ENCODE measurements at regions not wholly inside any gene's neighbourhood (a gene's known extent, or its start where the extent isn't known, plus 50 kb on each side); places are given as distances from the start of the nearest gene placed in this dataset.

- Histone ChIP-seq H3K27me3 (ENCODE audit: control insufficient read depth, insufficient read depth, low read length) (no peaks in the 10 kb centered on the region), H3K4me3 (ENCODE audit: low read depth, low read length) (no peak overlapping the region), H3K9me3 (ENCODE audit: control insufficient read depth, insufficient read depth, low read length) (no peaks in the 10 kb centered on the region), H3K27ac (ENCODE audit: low read depth, low read length) (peak overlapping the region; percentile 75)
- ChIA-PET CTCF (interaction anchor here (1.1 kb wide), 1 partner anchor 17 kb away, joined by 3 read pairs; no protein-coding TSS in a partner anchor), POLR2A (interaction anchor here (0.5 to 1.8 kb wide), 6 partner anchors 15 to 651 kb away, joined by 3 to 6 read pairs (median 3); partner anchors contain the start of gene RBMS3)
- DNase-seq (ENCODE audit: low read depth, low spot score), result peak; percentile 85
- no peak for TF ChIP-seq CTCF (IDR thresholded peaks at IDR 0.05; ENCODE audit: low read depth, low read length)
These were observed 94.7 kb upstream of the RBMS3 start for GRCh38 chr3:29186131-29186599.

GRCh38 chr3:29186982-29187725 is 93.7 kb upstream of the RBMS3 start:
- ChIA-PET CTCF (interaction anchor here (0.6 to 1.1 kb wide), 2 partner anchors 16 to 651 kb away, joined by 3 read pairs; no protein-coding TSS in a partner anchor), POLR2A (interaction anchor here (0.9 to 1.8 kb wide), 3 partner anchors 20 to 650 kb away, joined by 3 to 6 read pairs (median 4); partner anchors contain the start of gene RBMS3)
- H3K4me3 ChIP-seq (ENCODE audit: low read depth, low read length), result no peak overlapping the region
- H3K27me3 ChIP-seq (ENCODE audit: control insufficient read depth, insufficient read depth, low read length), result no peaks in the 10 kb centered on the region
- H3K27ac ChIP-seq (ENCODE audit: low read depth, low read length), result peak overlapping the region; percentile 75
- H3K9me3 ChIP-seq (ENCODE audit: control insufficient read depth, insufficient read depth, low read length), result no peaks in the 10 kb centered on the region
- peak; percentile 64 for DNase-seq (ENCODE audit: low read depth, low spot score)
- no peak for TF ChIP-seq CTCF (IDR thresholded peaks at IDR 0.05; ENCODE audit: low read depth, low read length)

GRCh38 chr3:29189328-29189727 is 91.5 kb upstream of the RBMS3 start:
- Histone ChIP-seq H3K27me3 (ENCODE audit: control insufficient read depth, insufficient read depth, low read length) (no peaks in the 10 kb centered on the region), H3K4me3 (ENCODE audit: low read depth, low read length) (no peak overlapping the region), H3K9me3 (ENCODE audit: control insufficient read depth, insufficient read depth, low read length) (no peaks in the 10 kb centered on the region), H3K27ac (ENCODE audit: low read depth, low read length) (no peak overlapping the region)
- POLR2A ChIA-PET, result no interaction called here
- CTCF ChIA-PET, result no interaction called here
- no peak for DNase-seq (ENCODE audit: low read depth, low spot score)
- no peak for TF ChIP-seq CTCF (IDR thresholded peaks at IDR 0.05; ENCODE audit: low read depth, low read length)

- DNase-seq (ENCODE audit: low read depth, low spot score), result no peak
- no peak overlapping the region for H3K27ac ChIP-seq (ENCODE audit: low read depth, low read length)
- H3K9me3 ChIP-seq (ENCODE audit: control insufficient read depth, insufficient read depth, low read length), result no peaks in the 10 kb centered on the region; the same call in 1 of the 2 replicates
- no peak for TF ChIP-seq CTCF (IDR thresholded peaks at IDR 0.05; ENCODE audit: low read depth, low read length)
- no peaks in the 10 kb centered on the region for H3K27me3 ChIP-seq (ENCODE audit: control insufficient read depth, insufficient read depth, low read length)
- ChIA-PET POLR2A (no interaction called here), CTCF (no interaction called here)
- H3K4me3 ChIP-seq (ENCODE audit: low read depth, low read length), result no peak overlapping the region
These were observed 86.7 kb upstream of the RBMS3 start for GRCh38 chr3:29194139-29194538.

GRCh38 chr3:29195056-29195455 is 85.8 kb upstream of the RBMS3 start:
- no peak for TF ChIP-seq CTCF (IDR thresholded peaks at IDR 0.05; ENCODE audit: low read depth, low read length)
- no peaks in the 10 kb centered on the region for H3K27me3 ChIP-seq (ENCODE audit: control insufficient read depth, insufficient read depth, low read length)
- H3K4me3 ChIP-seq (ENCODE audit: low read depth, low read length), result no peak overlapping the region
- ChIA-PET POLR2A (no interaction called here), CTCF (no interaction called here)
- H3K27ac ChIP-seq (ENCODE audit: low read depth, low read length), result no peak overlapping the region
- no peak for DNase-seq (ENCODE audit: low read depth, low spot score)
- no peaks in the 10 kb centered on the region; the same call in 1 of the 2 replicates for H3K9me3 ChIP-seq (ENCODE audit: control insufficient read depth, insufficient read depth, low read length)
